ENCODE measurements at regions not wholly inside any gene's neighbourhood (a gene's known extent, or its start where the extent isn't known, plus 50 kb on each side); places are given as distances from the start of the nearest gene placed in this dataset.

- Histone ChIP-seq H3K9ac (ENCODE audit: low read length) (no peak overlapping the region), H4K20me1 (ENCODE audit: insufficient read depth, low read depth, low read length) (no peaks in the 10 kb centered on the region), H3K27me3 (ENCODE audit: low read length) (no peaks in the 10 kb centered on the region), H3K9me3 (ENCODE audit: low read length) (no peaks in the 10 kb centered on the region), H3K9me2 (replicated peaks; ENCODE audit: insufficient read depth, low read length) (no peaks in the 10 kb centered on the region), H3K27ac (ENCODE audit: low read length) (no peak overlapping the region), H3K4me2 (ENCODE audit: low read depth, low read length, poor library complexity, severe bottlenecking) (no peak overlapping the region), H3K4me3 (ENCODE audit: low read length) (no peak overlapping the region), H3K36me3 (ENCODE audit: insufficient read depth, low read length) (no peaks in the 10 kb centered on the region), H3K79me2 (ENCODE audit: low read length) (no peaks in the 10 kb centered on the region), H3K4me1 (ENCODE audit: low read length) (no peaks in the 10 kb centered on the region), H2AFZ (ENCODE audit: low read length) (no peak overlapping the region)
- no peak for DNase-seq
These were observed 149.4 kb downstream of the PDGFRA start for GRCh38 chr4:54378461-54378860.

- no peaks in the 10 kb centered on the region for H4K20me1 ChIP-seq (ENCODE audit: insufficient read depth, low read depth, low read length)
- no peaks in the 10 kb centered on the region for H3K79me2 ChIP-seq (ENCODE audit: low read length)
- no peak overlapping the region for H3K9ac ChIP-seq (ENCODE audit: low read length)
- H3K36me3 ChIP-seq (ENCODE audit: insufficient read depth, low read length), result no peaks in the 10 kb centered on the region
- H3K27ac ChIP-seq (ENCODE audit: low read length), result no peak overlapping the region
- no peaks in the 10 kb centered on the region for H3K4me1 ChIP-seq (ENCODE audit: low read length)
- no peak overlapping the region for H3K4me3 ChIP-seq (ENCODE audit: low read length)
- H2AFZ ChIP-seq (ENCODE audit: low read length), result no peak overlapping the region
- H3K9me2 ChIP-seq (replicated peaks; ENCODE audit: insufficient read depth, low read length), result no peaks in the 10 kb centered on the region
- no peak for DNase-seq
- no peaks in the 10 kb centered on the region for H3K9me3 ChIP-seq (ENCODE audit: low read length)
- no peaks in the 10 kb centered on the region for H3K27me3 ChIP-seq (ENCODE audit: low read length)
- H3K4me2 ChIP-seq (ENCODE audit: low read depth, low read length, poor library complexity, severe bottlenecking), result no peak overlapping the region
These were observed 155.1 kb downstream of the PDGFRA start for GRCh38 chr4:54384152-54384551.

GRCh38 chr4:54384563-54384962 lies 155.5 kb downstream of the PDGFRA start:
- Histone ChIP-seq H3K4me3 (ENCODE audit: low read length) (no peak overlapping the region), H3K4me2 (ENCODE audit: low read depth, low read length, poor library complexity, severe bottlenecking) (no peak overlapping the region), H3K9me3 (ENCODE audit: low read length) (no peaks in the 10 kb centered on the region), H3K36me3 (ENCODE audit: insufficient read depth, low read length) (no peaks in the 10 kb centered on the region), H3K9ac (ENCODE audit: low read length) (no peak overlapping the region), H3K27me3 (ENCODE audit: low read length) (no peaks in the 10 kb centered on the region), H3K79me2 (ENCODE audit: low read length) (no peaks in the 10 kb centered on the region), H3K9me2 (replicated peaks; ENCODE audit: insufficient read depth, low read length) (no peaks in the 10 kb centered on the region), H2AFZ (ENCODE audit: low read length) (no peak overlapping the region), H3K4me1 (ENCODE audit: low read length) (no peaks in the 10 kb centered on the region), H4K20me1 (ENCODE audit: insufficient read depth, low read depth, low read length) (no peaks in the 10 kb centered on the region), H3K27ac (ENCODE audit: low read length) (no peak overlapping the region)
- DNase-seq, result peak; percentile 71

DNA sequence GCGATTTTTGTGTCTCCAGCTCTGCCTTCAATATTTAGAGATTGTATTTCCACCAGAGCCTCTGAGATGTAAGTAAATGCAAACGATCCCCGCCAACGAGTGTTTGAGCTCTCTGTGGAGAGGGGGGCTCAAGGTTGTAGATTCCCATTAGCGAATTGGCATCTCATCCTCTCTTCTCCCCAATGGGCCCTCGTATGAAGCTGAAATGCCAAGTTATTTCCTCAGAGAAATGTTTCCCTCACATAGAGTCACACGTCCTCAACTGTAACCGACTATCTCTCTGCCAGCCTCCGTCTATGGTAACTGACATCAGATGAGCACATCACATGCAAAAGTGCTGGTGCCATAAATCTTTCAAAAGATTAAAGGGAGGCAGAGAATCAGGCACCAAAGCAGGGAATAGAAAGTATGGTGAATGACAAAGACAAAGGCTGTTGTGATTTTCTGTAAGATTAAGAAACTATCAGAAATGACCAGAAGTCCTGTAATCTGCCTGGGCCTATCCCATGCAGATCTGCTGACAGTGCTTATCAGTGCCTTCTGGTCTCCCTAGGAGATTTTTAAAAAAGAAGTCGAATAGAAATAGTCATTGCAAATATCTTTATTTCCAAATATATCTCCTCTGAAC lies 157.1 kb downstream of the PDGFRA start:
- H3K27ac ChIP-seq (ENCODE audit: low read length), result no peak overlapping the region
- H3K79me2 ChIP-seq (ENCODE audit: low read length), result no peaks in the 10 kb centered on the region
- H3K4me3 ChIP-seq (ENCODE audit: low read length), result no peak overlapping the region
- H3K9me2 ChIP-seq (replicated peaks; ENCODE audit: insufficient read depth, low read length), result no peaks in the 10 kb centered on the region
- H3K4me1 ChIP-seq (ENCODE audit: low read length), result no peaks in the 10 kb centered on the region
- DNase-seq, result no peak
- no peak overlapping the region for H3K4me2 ChIP-seq (ENCODE audit: low read depth, low read length, poor library complexity, severe bottlenecking)
- H3K9me3 ChIP-seq (ENCODE audit: low read length), result no peaks in the 10 kb centered on the region
- no peak overlapping the region for H3K9ac ChIP-seq (ENCODE audit: low read length)
- no peak overlapping the region for H2AFZ ChIP-seq (ENCODE audit: low read length)
- no peaks in the 10 kb centered on the region for H3K36me3 ChIP-seq (ENCODE audit: insufficient read depth, low read length)
- H3K27me3 ChIP-seq (ENCODE audit: low read length), result no peaks in the 10 kb centered on the region
- H4K20me1 ChIP-seq (ENCODE audit: insufficient read depth, low read depth, low read length), result no peaks in the 10 kb centered on the region

DNA sequence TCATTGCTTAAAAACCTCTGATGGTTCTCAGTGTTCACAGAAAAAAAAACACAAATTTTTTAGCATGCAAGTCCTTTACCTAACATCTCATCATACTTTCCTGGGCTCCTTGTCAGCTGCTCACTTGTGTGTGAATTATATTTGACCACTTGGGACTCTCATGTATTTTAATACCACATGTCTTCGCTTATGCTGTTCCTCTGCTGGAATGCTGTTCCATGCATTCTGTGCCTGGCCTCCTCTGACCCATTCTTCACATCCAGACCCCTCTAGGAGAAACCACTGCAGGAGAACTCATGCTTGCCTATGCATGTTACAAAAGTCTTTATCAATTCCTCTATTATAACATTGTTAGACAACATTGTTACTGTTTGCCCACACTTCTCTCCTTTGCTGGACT lies 157.6 kb downstream of the PDGFRA start:
- H3K27me3 ChIP-seq (ENCODE audit: low read length), result no peaks in the 10 kb centered on the region
- H3K4me2 ChIP-seq (ENCODE audit: low read depth, low read length, poor library complexity, severe bottlenecking), result no peak overlapping the region
- H2AFZ ChIP-seq (ENCODE audit: low read length), result no peak overlapping the region

DNA sequence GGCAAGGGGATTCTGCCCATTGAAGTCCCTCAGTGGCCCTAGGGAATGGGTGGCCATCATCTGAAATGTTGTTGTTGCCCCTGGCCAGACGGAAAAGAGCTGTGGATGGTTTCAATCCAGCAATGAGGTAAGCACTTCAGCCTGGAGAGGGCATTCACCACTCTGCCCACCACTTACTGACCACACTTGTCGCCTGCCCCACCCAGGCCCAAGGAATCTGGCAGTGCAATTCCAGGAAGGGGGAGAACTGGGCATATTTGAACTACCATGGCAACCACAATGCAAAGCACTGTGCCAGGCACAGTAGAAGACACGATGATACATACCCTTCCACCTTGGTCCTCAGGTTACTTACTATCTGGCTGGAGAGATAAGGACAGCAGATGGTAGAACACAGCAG lies 161.6 kb downstream of the PDGFRA start:
- no peaks in the 10 kb centered on the region for H3K79me2 ChIP-seq (ENCODE audit: low read length)
- no peak overlapping the region for H3K27ac ChIP-seq (ENCODE audit: low read length)
- H2AFZ ChIP-seq (ENCODE audit: low read length), result no peak overlapping the region
- H3K9me3 ChIP-seq (ENCODE audit: low read length), result no peaks in the 10 kb centered on the region
- H3K4me1 ChIP-seq (ENCODE audit: low read length), result no peaks in the 10 kb centered on the region
- no peaks in the 10 kb centered on the region for H3K36me3 ChIP-seq (ENCODE audit: insufficient read depth, low read length)
- no peak overlapping the region for H3K4me2 ChIP-seq (ENCODE audit: low read depth, low read length, poor library complexity, severe bottlenecking)
- no peaks in the 10 kb centered on the region for H4K20me1 ChIP-seq (ENCODE audit: insufficient read depth, low read depth, low read length)
- no peak overlapping the region for H3K4me3 ChIP-seq (ENCODE audit: low read length)
- no peaks in the 10 kb centered on the region for H3K9me2 ChIP-seq (replicated peaks; ENCODE audit: insufficient read depth, low read length)
- H3K27me3 ChIP-seq (ENCODE audit: low read length), result no peaks in the 10 kb centered on the region
- no peak for DNase-seq
- H3K9ac ChIP-seq (ENCODE audit: low read length), result no peak overlapping the region

More for the DNA sequence above, 157.6 kb downstream of the PDGFRA start:
- H3K9me3 ChIP-seq (ENCODE audit: low read length), result no peaks in the 10 kb centered on the region
- no peaks in the 10 kb centered on the region for H3K9me2 ChIP-seq (replicated peaks; ENCODE audit: insufficient read depth, low read length)
- no peak overlapping the region for H3K27ac ChIP-seq (ENCODE audit: low read length)
- no peaks in the 10 kb centered on the region for H3K36me3 ChIP-seq (ENCODE audit: insufficient read depth, low read length)
- no peak overlapping the region for H3K4me3 ChIP-seq (ENCODE audit: low read length)
- H4K20me1 ChIP-seq (ENCODE audit: insufficient read depth, low read depth, low read length), result no peaks in the 10 kb centered on the region
- H3K4me1 ChIP-seq (ENCODE audit: low read length), result no peaks in the 10 kb centered on the region
- no peak for DNase-seq
- no peaks in the 10 kb centered on the region for H3K79me2 ChIP-seq (ENCODE audit: low read length)
- H3K9ac ChIP-seq (ENCODE audit: low read length), result no peak overlapping the region

DNA sequence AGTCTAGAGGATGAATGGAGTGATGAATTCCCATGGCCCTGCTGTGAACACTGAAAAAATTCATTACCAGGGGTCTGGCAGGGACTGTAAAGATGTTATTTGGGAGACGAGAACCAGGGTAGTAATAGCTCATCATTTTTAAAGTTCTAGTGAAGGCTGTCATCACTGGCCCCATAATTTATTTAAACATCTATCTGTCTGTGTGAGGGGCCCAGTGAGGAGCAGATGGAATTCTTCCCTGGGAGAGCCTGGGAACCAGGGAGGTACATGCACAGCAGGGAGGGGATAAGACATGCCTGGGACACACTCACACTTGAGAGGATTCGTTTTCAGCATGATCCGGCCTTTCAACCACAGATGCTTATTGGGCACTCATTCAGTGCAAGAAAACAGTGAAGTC lies 162.0 kb downstream of the PDGFRA start:
- H3K9me2 ChIP-seq (replicated peaks; ENCODE audit: insufficient read depth, low read length), result no peaks in the 10 kb centered on the region
- H3K4me3 ChIP-seq (ENCODE audit: low read length), result no peak overlapping the region
- H3K4me2 ChIP-seq (ENCODE audit: low read depth, low read length, poor library complexity, severe bottlenecking), result no peak overlapping the region
- no peak overlapping the region for H3K27ac ChIP-seq (ENCODE audit: low read length)
- H4K20me1 ChIP-seq (ENCODE audit: insufficient read depth, low read depth, low read length), result no peaks in the 10 kb centered on the region
- DNase-seq, result no peak
- no peaks in the 10 kb centered on the region for H3K4me1 ChIP-seq (ENCODE audit: low read length)
- H3K9me3 ChIP-seq (ENCODE audit: low read length), result no peaks in the 10 kb centered on the region
- H3K9ac ChIP-seq (ENCODE audit: low read length), result no peak overlapping the region
- H3K79me2 ChIP-seq (ENCODE audit: low read length), result no peaks in the 10 kb centered on the region
- no peak overlapping the region for H2AFZ ChIP-seq (ENCODE audit: low read length)
- H3K36me3 ChIP-seq (ENCODE audit: insufficient read depth, low read length), result no peaks in the 10 kb centered on the region
- no peaks in the 10 kb centered on the region for H3K27me3 ChIP-seq (ENCODE audit: low read length)

DNA sequence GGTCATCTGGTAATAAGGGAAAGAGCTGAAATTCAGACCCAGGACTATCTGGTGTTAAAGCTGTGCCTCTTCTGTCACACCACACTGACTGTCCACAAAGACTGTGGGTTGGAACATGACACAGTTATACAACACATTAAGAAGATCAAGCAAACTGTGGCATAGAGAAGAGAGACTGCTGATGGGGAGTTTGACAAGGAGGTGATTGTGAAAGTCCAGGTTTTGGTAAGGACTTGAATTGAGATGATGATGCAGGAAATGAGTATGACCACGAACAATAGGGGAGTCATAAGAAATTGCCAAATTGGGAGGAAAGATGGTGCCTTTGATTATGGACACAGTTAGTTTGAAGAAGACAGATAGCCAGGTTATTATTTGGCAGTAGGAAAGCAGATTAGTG lies 163.4 kb downstream of the PDGFRA start:
- Histone ChIP-seq H3K27me3 (ENCODE audit: low read length) (no peaks in the 10 kb centered on the region), H4K20me1 (ENCODE audit: insufficient read depth, low read depth, low read length) (no peaks in the 10 kb centered on the region), H3K4me1 (ENCODE audit: low read length) (no peaks in the 10 kb centered on the region), H3K9ac (ENCODE audit: low read length) (no peak overlapping the region), H3K27ac (ENCODE audit: low read length) (no peak overlapping the region), H3K4me2 (ENCODE audit: low read depth, low read length, poor library complexity, severe bottlenecking) (no peak overlapping the region), H3K79me2 (ENCODE audit: low read length) (no peaks in the 10 kb centered on the region), H3K9me3 (ENCODE audit: low read length) (no peaks in the 10 kb centered on the region), H3K36me3 (ENCODE audit: insufficient read depth, low read length) (no peaks in the 10 kb centered on the region), H3K4me3 (ENCODE audit: low read length) (no peak overlapping the region), H3K9me2 (replicated peaks; ENCODE audit: insufficient read depth, low read length) (no peaks in the 10 kb centered on the region), H2AFZ (ENCODE audit: low read length) (no peak overlapping the region)
- DNase-seq, result no peak

DNA sequence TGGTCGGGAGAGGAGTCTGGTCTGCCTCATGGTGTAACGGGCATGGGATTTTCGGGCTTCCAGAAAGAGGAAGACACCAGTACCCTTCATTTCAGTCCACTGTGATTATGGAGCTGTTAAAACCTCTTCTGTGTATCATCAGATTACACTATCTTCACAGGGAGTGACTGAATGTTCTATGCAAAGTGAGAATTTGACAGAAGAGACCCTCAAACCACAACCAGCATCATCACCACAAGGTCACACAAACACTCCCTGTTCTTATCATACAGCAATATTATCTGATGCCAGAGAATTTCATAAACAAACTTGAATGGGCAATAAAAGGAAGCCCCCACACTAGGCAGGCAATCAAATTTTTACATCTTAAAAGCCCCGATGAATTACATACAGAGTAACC lies 164.2 kb downstream of the PDGFRA start:
- H3K9me2 ChIP-seq (replicated peaks; ENCODE audit: insufficient read depth, low read length), result no peaks in the 10 kb centered on the region
- H3K4me2 ChIP-seq (ENCODE audit: low read depth, low read length, poor library complexity, severe bottlenecking), result no peak overlapping the region
- H3K27ac ChIP-seq (ENCODE audit: low read length), result no peak overlapping the region
- H3K36me3 ChIP-seq (ENCODE audit: insufficient read depth, low read length), result no peaks in the 10 kb centered on the region
- no peaks in the 10 kb centered on the region for H3K27me3 ChIP-seq (ENCODE audit: low read length)
- no peak overlapping the region for H2AFZ ChIP-seq (ENCODE audit: low read length)
- H3K9me3 ChIP-seq (ENCODE audit: low read length), result no peaks in the 10 kb centered on the region
- DNase-seq, result no peak
- no peaks in the 10 kb centered on the region for H3K4me1 ChIP-seq (ENCODE audit: low read length)
- no peak overlapping the region for H3K4me3 ChIP-seq (ENCODE audit: low read length)
- H3K9ac ChIP-seq (ENCODE audit: low read length), result no peak overlapping the region
- no peaks in the 10 kb centered on the region for H3K79me2 ChIP-seq (ENCODE audit: low read length)
- H4K20me1 ChIP-seq (ENCODE audit: insufficient read depth, low read depth, low read length), result no peaks in the 10 kb centered on the region

Data from Karpas-422 (cell line).